HG03025 (cell line): ENCODE measurements at regions not wholly inside any gene's neighbourhood (a gene's known extent, or its start where the extent isn't known, plus 50 kb on each side); places are given as distances from the start of the nearest gene placed in this dataset.

Experiments used
- ATAC-seq: cut with Tn5 transposase; IDR thresholded peaks from one replicate; pipeline ENCODE4 v1.9.1; 2021; ENCODE audit warnings: mild to moderate bottlenecking, moderate library complexity; ENCODE audit not compliant: unreplicated experiment, low FRiP score

DNA sequence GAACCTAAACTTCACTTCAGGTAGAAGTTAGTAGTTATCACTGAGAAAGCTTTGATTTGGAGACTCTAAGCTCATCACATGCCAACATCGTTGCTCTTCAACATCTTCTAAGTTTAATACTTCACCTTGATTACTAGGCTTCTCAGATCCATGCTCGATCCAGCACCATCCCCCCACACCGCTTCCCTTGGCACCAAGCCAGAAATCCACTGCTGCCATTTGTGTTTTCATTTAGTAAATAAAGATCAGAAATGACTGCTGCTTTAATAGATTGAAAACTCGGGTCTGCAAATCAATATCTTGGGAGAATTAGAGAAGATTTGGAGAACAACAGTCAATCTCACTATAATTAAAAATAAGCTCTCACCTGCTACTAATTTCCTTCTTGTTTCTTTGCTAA is 214.7 kb upstream of the NR4A3 start:
- no peak for ATAC-seq

DNA sequence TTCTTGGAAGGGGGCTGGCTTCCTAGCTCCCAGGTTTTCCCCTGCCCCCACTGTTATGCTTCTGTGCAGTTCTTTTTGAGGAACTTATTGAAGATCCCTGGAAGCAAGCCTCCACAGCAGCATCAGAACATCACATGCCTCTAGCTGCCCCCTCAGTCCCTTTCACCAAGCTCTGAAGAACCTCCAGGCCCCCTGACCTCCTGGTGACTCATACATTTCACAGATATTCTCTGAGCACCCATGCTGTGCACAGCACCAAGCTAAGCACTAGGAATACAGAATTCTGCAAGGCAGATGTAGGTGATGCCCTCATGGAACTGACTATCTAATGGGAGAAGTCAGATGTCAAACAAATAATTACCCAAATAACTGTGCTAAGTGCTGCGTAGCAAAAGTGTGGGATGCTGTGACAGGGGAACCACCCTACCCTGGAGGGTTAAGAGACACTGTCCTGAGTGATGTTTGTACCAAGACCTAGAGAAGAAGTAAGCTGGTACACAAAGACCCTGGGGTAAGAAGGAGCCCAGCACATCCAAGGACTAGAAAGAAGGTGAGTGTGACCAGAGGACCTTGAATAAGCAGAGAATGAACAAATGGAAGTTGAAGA is 213.7 kb upstream of the NR4A3 start:
- no peak for ATAC-seq

DNA sequence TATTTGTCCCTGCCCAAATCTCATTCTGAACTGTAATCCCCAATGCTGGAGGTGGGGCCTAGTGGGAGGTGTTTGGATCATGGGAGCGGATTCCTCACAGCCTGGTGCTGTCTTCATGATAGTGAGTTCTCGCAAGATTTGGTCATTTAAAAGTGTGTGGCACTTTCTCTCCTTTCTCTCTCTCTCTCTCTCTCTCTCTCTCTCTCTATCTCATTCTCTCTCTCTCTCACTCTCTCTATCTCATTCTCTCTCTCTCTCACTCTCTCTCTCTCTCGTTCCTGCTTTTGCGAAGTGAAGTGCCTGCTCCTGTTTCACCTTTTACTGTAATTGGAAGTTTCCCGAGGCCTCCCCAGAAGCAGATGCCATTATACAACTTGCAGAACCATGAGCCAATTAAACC is 207.3 kb upstream of the NR4A3 start:
- no peak for ATAC-seq

DNA sequence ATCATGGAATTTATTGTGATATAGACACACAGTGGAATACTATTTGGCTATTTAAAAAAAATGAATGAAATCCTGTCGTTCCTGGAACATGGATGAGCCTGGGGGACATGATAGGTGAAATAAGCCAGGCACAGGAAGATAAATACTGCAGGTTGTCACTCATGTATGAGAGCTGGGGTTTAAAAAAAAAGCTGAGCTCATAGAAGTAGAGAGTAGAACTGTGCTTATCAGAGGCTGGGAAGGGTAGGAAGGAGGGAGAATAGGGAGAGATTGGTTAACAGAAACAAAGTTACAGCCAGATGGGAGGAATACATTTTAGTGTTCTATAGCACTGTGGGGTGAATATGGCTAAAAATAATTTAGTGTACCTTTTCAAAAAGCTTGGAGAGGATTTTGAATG is 200.6 kb upstream of the NR4A3 start:
- no peak for ATAC-seq

DNA sequence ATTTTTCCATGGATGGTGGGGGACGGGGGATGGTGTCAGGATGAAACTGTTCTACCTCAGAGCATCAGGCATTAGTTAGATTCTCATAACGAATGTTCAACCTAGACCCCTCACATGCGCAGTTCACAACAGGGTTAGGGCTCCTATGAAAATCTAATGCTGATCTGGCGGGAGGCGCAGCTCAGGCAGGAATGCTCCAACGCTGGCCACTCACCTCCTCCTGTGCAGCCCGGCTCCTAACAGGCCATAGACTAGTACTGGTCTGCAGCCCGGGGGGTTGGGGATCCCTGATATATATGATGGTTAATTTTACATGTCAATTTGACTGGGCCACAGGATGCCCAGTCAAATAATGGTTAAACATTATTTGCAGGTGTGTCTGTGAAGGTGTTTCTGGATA is 199.0 kb upstream of the NR4A3 start:
- no peak for ATAC-seq

DNA sequence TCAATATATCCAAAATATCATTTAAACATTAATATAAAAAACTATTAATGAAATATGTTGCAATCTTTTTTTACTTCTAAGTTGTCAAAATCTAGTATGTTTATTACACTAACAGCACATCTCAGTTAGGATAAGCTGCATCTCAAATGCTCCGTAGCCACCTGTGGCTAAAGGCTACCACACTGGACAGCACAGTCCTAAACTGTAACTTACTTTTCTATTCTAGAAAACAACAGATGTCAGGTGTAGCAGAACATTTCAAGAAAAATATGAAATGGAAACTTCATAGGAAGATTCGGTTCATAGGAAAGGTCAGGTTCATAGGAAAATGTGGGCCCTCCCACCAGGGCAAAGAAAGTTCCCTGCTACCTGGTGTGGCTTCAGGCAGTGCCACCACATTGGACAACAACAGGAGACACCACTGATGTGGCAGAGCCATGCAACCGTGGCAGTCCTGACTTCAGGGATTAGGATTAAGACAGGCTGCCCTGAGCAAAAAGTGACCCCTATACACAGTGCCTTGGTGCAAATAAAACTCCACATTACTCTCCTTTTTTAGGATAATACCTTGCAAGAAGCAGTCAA is 197.8 kb upstream of the NR4A3 start:
- no peak for ATAC-seq

DNA sequence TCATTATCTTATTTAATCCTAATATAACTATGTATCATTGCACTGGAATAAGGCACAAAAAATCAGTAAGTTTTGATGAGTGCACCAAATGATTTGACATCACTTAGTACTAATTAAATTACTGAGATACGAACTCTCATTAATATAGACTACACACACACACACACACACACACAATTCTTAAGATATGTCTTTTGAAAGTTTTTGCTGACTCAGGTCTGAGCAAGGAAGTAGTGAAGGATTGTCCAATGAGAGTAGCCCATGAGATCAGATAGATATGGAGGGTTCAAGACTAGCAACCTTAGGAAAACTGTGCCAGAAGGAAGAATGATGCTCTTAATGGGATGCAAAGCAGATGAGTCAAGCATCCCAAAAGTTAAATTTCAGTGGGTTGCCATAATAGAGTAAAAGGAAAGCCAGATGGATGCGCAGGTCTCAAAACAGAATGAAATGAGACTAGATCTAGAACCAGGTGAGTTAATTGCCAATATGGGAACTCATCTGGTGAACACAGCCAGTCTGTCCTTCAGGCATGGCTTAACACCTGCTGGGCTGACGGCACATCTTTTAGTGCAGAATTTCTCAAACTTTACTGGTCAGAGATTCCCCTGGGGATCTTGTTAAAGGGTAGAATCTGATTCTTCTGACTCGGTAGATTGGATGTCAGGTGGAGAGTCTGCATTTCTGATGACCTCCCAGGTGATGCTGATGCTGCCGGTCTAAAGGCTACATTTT is 197.0 kb upstream of the NR4A3 start:
- ATAC-seq = no peak

- ATAC-seq = no peak
Observed at GRCh38 chr9:99626426-99626825, 195.3 kb upstream of the NR4A3 start.

DNA sequence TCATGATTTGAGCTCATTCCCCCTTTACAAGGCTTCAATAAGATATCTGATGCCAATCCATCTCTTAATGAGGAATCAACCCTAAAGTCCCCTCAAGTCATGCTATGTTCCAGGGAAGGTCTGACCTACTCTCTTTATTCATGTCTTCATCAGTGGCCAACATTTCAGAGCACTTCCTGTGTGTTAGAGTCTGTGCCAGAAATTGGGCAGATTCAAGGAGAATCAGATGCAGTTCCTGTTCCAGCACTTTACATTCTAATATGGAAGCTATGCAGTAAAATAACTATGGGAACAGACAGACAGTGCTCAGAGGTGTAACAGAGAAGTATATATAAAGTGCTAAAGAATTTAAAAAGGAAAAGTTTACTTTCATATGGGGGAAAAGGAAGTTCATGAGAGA is 193.4 kb upstream of the NR4A3 start:
- no peak for ATAC-seq

GRCh38 chr9:99628849-99629620 is 192.7 kb upstream of the NR4A3 start:
- no peak for ATAC-seq

GRCh38 chr9:99632349-99633038 is 189.2 kb upstream of the NR4A3 start:
- no peak for ATAC-seq

- no peak for ATAC-seq
Observed at GRCh38 chr9:99633265-99633664, 188.4 kb upstream of the NR4A3 start.

DNA sequence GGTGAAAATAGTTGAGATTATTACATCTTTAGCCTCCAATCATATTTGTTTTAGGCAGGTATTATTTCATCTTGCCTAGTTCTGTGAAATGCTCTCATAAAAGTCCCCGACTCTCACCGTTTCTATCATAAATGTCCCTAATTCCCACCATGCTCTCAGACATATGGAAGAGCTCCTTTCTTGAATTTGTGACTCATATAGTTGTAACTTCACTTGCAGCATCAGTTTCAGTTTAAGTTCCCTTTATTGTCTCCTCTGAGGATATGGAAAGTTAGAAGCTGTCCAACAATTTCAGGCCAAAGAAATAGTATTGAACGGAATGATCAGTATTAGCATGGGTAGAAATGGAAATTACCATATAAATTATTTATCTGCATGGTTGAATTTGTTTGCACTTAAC is 187.5 kb upstream of the NR4A3 start:
- no peak for ATAC-seq

DNA sequence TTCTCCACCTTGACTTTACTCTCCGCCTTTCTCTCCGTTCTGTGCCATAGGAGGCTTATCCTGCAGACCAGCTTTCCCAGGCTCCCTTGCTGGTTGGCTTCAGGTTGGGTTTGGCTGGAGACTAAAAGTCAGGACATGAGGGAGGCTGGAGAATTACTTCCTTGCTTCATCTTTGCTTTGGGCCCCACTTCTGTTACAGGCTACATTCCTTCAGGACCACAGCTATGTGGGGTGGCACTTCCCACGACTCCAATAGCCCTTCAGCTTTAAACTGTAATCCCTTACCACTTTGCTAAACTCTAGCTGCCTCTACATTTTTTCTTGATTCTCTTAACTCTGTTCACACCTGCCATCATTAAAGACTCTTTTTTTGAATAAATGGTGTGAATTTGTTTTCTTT is 186.7 kb upstream of the NR4A3 start:
- ATAC-seq = no peak

GRCh38 chr9:99637641-99638040 is 184.0 kb upstream of the NR4A3 start:
- no peak for ATAC-seq

- ATAC-seq = no peak
Observed at GRCh38 chr9:99638971-99639370, 182.7 kb upstream of the NR4A3 start.

DNA sequence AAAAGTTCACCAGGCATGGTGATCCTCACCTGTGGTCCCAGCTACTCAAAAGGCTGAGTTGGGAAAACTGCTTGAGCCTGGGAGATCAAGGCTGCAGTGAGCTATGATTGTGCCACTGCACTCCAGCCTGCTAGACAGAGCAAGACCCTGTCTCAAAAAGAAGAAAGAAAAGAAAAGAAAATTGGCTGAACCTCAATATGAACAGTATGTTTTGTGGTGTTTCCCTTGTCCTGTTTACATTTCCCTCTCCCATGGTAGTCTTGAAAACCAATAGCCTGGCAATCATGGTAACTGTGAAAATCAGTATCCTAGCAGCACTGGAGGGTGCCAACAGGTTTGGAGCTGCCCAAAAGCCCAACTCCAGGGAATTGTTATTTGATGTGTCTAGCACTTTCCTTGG is 174.1 kb upstream of the NR4A3 start:
- no peak for ATAC-seq

DNA sequence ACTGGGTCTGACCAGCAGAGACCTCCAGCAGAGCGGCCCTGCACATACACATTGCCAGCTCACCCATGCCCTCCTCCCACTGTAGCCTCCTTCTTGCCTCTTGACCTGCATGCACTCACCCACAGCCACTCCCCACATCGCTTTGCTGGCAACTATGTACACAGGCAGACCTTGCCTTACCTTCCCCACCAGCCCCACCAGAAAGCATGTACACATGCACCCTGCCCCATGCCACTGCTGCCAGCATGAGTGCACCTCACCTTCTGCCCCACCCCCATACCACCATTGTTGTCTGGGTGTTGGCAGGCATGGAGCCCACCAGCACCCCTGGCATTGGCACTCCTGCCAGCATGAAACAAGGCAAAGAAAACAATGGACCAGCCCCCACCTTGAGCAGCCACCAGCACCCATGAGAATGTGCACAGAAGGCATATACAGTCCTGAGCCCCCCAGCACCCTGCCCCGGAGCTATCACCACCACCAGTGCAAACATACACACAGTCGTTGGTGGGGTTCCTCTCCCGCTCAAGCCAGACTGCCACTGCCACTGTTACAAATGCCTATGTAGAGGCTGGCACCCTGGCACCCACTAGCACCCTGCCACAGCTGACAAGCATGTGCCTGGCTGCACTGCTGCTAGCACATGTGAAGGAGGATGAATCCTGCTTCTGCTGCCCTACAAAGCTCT is 171.4 kb upstream of the NR4A3 start:
- no peak for ATAC-seq

DNA sequence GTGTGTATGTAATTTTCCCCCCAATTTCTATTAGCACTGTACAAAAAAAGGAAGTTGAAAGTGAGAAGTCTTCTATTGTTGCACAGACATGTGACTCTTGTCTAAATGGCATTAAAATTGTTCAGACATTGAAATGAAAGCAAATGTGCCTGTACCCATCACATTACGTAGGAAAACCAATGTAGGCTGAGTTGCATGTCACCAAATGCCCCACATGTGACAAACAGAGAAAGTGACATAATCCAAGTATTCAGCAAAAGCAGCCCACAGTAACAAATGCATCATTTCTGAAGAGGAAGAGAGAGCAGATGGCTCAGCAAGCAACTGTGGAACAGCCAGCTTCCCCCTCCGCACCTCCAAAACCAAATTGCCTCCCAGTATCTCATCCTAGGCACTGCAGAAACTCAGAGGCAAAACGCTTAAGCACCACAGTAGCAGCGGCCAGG is 161.5 kb upstream of the NR4A3 start:
- peak; percentile 52 for ATAC-seq

GRCh38 chr9:99663297-99663696 is 158.4 kb upstream of the NR4A3 start:
- no peak for ATAC-seq
